Neutrophil (primary cell): ENCODE measurements at regions not wholly inside any gene's neighbourhood (a gene's known extent, or its start where the extent isn't known, plus 50 kb on each side); places are given as distances from the start of the nearest gene placed in this dataset.

Source experiments
- H3K27ac ChIP-seq: fragments of 200-600 bp; sonication (generic); 2 replicates; pipeline ENCODE4 v1.5.1; 2016; ENCODE audit warnings: mild to moderate bottlenecking, moderate library complexity
- H3K27me3 ChIP-seq: fragments of 200-600 bp; sonication (generic); 2 replicates; pipeline ENCODE4 v1.6.0; 2016; ENCODE audit warnings: mild to moderate bottlenecking
- H3K36me3 ChIP-seq: fragments of 200-600 bp; sonication (generic); 2 replicates; pipeline ENCODE4 v1.5.1; 2017
- H3K4me1 ChIP-seq, 2 experiments: fragments of 200-600 bp in 1 of 2; sonication (generic) in 1 of 2; 1 replicate in 1 of 2; 2 replicates in 1 of 2; pipeline versions ENCODE4 v1.5.1 to v1.6.1; 2013 to 2016; ENCODE audit warnings: low read depth in 1 of 2, low read length in 1 of 2, mild to moderate bottlenecking in 1 of 2, moderate library complexity in 1 of 2; ENCODE audit not compliant: control insufficient read depth in 1 of 2, insufficient read depth in 1 of 2
- H3K4me3 ChIP-seq, 2 experiments: fragments of 200-600 bp in 1 of 2; sonication (generic) in 1 of 2; 1 replicate in 1 of 2; 2 replicates in 1 of 2; pipeline ENCODE4 v1.5.1; 2013 to 2016; ENCODE audit warnings: low read depth in 1 of 2, low read length in 1 of 2, mild to moderate bottlenecking in 1 of 2, moderate library complexity in 1 of 2
- H3K9me3 ChIP-seq: fragments of 200-600 bp; sonication (generic); 2 replicates; pipeline ENCODE4 v1.5.1; 2016
- CTCF ChIP-seq: fragments of 200-600 bp; sonication (generic); IDR thresholded peaks from 2 replicates; pipeline ENCODE4 v1.5.1; 2016; ENCODE audit warnings: antibody characterized with exemption

DNA sequence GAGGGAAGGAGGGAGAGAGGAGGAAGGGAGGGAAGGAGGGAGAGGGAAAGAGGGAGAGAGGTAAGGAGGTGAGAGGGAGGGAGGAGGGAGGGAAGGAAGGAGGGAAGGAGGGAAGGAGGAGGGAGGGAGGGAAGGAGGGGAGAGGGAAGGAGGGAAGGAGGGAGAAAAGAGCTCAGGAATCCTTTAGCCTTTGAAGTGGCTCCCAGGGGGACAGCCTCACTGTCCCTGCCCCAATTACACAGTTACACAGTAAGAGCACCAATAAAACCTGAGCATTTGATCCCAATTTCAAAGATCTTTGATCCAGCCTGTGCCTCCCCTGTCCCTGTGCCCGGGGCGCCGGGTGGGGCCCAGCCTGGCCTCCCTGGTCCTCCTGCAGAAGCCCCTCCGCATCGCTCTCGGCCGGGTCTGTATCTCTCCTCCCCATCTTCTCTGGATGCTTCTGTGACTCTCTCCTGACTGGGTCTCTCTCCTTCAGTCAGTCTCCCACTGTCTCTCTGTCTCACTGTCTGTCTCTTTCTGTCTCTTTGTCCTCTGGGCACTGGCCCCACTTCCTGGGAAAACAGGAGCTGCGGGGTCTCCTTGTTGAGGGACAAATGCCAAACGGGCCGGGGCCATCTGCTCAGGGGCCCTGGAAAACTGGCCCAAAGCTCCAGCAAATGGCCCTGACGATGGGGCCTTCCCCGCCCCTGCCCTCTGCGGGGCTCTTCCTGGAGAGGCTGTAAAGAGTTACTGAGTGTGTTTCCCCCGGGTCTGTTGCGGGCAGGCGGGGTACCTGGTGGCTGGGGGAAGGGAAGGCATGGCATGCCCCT, 54.2 kb upstream of the EGFL7 start:
- Histone ChIP-seq H3K9me3 (no peaks in the 10 kb centered on the region), H3K4me1 (peaks cover 15% of the 10 kb centered on the region in 2 experiments), H3K27ac (no peak overlapping the region), H3K4me3 (no peak overlapping the region), H3K27me3 (no peaks in the 10 kb centered on the region), H3K36me3 (no peaks in the 10 kb centered on the region)
- no peak for TF ChIP-seq CTCF

DNA sequence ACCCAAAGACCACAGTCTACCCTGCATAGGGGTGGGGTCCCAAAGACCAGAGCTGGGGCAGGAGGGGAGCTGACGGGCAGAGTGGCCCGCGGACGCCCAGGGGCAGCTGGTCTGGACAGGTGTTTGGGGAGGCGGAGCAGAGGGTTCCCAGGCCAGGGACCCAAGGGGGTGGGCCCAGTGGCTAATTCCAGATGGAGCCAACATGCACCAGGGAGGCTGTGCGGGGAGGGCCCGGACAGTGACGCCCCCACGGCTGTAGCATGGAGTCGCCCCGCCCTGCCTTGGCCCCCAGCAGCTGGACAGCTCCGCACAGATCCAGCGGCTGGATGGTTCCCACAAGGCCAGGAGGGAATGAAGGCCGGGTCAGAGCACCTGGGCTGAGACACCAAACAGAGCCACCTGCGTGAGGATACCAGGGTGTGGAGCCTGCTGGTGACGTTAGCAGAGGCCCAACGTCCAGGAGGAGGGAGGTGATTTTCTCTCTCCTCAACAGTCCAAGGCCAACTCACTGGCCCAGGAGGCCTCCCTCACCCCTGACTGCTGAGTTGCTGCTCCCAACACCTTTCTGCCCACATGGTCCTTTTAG, 55.3 kb upstream of the EGFL7 start:
- Histone ChIP-seq H3K4me1 (peaks cover 20 to 22% of the 10 kb centered on the region in 2 experiments), H3K4me3 (no peak overlapping the region), H3K27me3 (no peaks in the 10 kb centered on the region), H3K36me3 (no peaks in the 10 kb centered on the region), H3K27ac (no peak overlapping the region), H3K9me3 (no peaks in the 10 kb centered on the region)
- no peak for TF ChIP-seq CTCF

DNA sequence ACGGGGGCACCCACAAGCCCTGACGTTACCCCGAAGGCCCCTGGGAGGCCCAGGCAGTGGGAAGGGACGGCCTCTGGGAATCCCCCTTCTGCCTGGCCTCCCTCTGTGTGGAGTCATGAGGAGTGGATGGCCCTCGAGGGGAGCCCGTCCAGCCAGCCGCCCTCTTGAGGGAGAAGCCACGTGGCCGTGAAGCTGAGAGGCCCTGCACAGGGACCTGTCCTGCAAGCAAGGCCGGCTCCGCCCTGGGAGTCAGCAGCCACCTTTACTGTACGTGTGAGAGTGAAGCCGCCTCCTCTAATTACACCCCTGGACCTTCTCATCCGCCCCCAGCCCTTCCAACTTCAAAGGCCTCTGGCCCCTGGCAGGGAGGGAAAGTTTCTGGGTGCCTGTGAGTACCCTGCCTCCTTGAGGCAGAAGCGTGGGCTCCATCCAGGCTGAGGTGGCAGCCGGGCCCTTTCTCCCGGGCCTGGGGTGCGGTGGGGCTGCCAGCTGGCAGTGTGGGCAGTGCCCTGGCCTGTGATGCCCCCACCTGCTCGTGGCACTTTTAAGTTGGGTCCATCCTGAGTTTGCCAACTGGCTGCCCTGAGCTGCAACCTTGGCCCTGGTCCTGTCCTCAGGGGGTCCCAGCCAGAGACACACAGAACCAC, 55.9 kb upstream of the EGFL7 start:
- Histone ChIP-seq H3K27ac (no peak overlapping the region), H3K36me3 (no peaks in the 10 kb centered on the region), H3K4me3 (no peak overlapping the region), H3K4me1 (peaks cover 20 to 22% of the 10 kb centered on the region in 2 experiments), H3K27me3 (peaks cover 3% of the 10 kb centered on the region), H3K9me3 (no peaks in the 10 kb centered on the region)
- no peak for TF ChIP-seq CTCF

DNA sequence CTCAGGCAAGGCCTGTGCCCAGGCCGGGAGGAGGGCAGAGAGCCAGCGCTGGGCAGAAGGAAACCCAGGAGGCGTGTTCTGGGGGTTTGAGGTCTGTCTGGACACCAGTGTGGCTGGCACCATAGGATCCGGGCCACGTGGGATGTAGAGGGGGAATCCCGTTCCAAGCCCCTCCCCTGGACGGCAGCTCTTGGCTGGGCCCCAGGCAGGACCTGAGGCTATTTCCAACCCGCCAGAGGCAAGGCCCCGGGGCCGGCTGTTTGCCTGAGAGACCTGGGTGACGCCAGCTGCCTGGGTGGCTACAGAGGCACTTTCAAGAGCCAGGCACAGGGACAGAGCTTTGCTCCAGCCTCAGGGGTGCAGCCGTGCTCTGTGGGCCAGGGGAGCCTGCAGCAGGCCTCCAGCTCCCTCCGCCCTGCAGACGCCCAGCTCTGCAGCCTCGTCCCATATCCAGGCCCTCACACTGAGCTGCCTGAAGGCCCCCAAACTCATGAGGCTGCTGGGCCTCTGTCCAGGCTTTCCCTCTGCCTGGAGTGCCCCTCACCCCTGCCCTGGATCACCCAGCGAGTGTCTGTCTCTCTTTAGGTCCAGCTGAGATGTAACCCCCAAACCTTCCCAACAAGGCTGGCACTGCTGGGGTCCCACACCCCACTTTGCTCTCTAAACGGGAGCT, 56.6 kb upstream of the EGFL7 start:
- no peaks in the 10 kb centered on the region for H3K36me3 ChIP-seq
- H3K9me3 ChIP-seq, result no peaks in the 10 kb centered on the region
- peaks cover 5% of the 10 kb centered on the region for H3K27me3 ChIP-seq
- H3K4me1 ChIP-seq, result peaks cover 20 to 22% of the 10 kb centered on the region in 2 experiments
- H3K27ac ChIP-seq, result no peak overlapping the region
- no peak for TF ChIP-seq CTCF
- H3K4me3 ChIP-seq, result no peak overlapping the region

DNA sequence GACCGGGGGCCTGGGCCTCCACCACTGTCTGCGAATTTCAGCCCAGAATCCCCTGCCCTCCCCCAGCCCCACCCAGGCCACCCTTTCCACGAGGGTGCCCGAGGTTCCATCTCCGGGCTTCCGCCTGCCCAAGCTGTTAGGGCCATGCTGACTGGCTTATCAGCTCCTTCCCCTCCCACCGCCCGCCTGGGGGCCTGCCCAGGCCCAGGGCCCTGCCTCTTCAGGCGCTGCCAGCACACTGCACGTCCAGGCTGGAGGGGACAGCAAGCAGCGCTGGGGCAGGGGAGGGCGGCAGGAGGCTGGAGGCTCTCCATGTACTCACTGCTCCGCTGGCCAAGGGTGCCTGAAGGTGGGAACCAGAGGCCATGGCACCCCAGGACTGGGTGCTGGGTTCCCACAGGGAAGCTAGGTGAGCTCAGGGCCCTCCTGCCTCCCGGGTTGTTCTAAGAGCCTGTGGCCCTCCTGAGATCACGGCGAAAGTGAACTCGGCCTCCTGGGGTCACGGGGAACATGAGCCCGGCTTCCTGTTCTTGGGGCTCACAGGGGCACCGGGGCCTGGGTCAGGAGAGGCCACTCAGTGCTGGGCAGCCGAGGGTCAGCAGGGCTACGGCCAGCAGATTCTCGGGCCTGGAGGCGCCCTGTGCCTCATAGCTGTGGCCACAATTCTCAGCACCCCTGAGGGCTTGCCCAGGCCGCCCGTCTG, 57.7 kb upstream of the EGFL7 start:
- peak overlapping the region in 1 of 2 experiments; percentile 60 for H3K4me3 ChIP-seq
- H3K27ac ChIP-seq, result peak overlapping the region; percentile 84
- no peaks in the 10 kb centered on the region for H3K9me3 ChIP-seq
- TF ChIP-seq CTCF, result no peak
- no peaks in the 10 kb centered on the region for H3K36me3 ChIP-seq
- H3K27me3 ChIP-seq, result peaks cover 11% of the 10 kb centered on the region
- H3K4me1 ChIP-seq, result peaks cover 20 to 22% of the 10 kb centered on the region in 2 experiments
